Stomach (tissue), 4 donors: ENCODE measurements at regions not wholly inside any gene's neighbourhood (a gene's known extent, or its start where the extent isn't known, plus 50 kb on each side); places are given as distances from the start of the nearest gene placed in this dataset.

Experiments
- POLR2A ChIP-seq, 4 donors: fragments of 450-650 bp; IDR thresholded peaks; one replicate each; pipeline ENCODE4 v1.6.1; 2016; ENCODE audit warnings: antibody characterized with exemption in 4 of 4, control low read depth in 2 of 4, mild to moderate bottlenecking in 1 of 4, moderate library complexity in 1 of 4
- TF ChIP-seq, protein P1 (sequence below), 7 experiments: fragments of 450-650 bp in 4 of 7; fragments of 200-600 bp in 3 of 7; sonication (generic) in 3 of 7; IDR thresholded peaks; one replicate each; pipeline ENCODE4 v1.5.1; 2016 to 2019; ENCODE audit warnings: antibody characterized with exemption in 7 of 7, control low read depth in 2 of 7, mild to moderate bottlenecking in 1 of 7

DNA sequence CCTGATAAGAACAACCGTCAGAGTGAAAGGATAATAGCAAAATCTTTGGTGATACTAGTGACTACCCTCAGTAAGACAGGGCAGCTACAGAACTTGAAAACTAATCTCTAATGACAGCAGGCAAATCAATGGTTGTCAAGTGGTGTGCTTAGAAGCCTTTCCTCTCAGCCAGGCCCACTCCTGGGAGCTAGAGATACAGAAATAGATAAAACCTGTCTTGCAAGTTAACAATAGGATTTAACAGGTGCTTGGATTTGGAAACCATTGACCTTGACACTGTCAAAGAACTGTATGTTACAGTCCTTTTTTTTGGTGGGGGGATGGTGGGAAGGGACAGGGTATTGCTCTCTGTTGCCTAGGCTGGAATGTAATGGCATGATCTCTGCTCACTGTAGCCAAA, 118.6 kb downstream of the BASP1 start:
- TF ChIP-seq POLR2A (IDR thresholded peaks at IDR 0.05): no peak
- TF ChIP-seq, protein P1, sequence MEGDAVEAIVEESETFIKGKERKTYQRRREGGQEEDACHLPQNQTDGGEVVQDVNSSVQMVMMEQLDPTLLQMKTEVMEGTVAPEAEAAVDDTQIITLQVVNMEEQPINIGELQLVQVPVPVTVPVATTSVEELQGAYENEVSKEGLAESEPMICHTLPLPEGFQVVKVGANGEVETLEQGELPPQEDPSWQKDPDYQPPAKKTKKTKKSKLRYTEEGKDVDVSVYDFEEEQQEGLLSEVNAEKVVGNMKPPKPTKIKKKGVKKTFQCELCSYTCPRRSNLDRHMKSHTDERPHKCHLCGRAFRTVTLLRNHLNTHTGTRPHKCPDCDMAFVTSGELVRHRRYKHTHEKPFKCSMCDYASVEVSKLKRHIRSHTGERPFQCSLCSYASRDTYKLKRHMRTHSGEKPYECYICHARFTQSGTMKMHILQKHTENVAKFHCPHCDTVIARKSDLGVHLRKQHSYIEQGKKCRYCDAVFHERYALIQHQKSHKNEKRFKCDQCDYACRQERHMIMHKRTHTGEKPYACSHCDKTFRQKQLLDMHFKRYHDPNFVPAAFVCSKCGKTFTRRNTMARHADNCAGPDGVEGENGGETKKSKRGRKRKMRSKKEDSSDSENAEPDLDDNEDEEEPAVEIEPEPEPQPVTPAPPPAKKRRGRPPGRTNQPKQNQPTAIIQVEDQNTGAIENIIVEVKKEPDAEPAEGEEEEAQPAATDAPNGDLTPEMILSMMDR (IDR thresholded peaks at IDR 0.05): no peak
